ENCODE measurements at regions not wholly inside any gene's neighbourhood (a gene's known extent, or its start where the extent isn't known, plus 50 kb on each side); places are given as distances from the start of the nearest gene placed in this dataset.

GRCh38 chr5:34523387-34523726 is 132.8 kb upstream of the RAI14 start:
- H3K79me2 ChIP-seq (ENCODE audit: insufficient read depth, low read length): no peaks in the 10 kb centered on the region
- H3K36me3 ChIP-seq (ENCODE audit: insufficient read depth, low read length): no peaks in the 10 kb centered on the region
- peaks cover 35% of the 10 kb centered on the region for H3K4me1 ChIP-seq (ENCODE audit: insufficient read depth, low read length)
- DNase-seq (ENCODE audit: insufficient read length, low spot score, missing footprints): no peak
- no peaks in the 10 kb centered on the region for H3K9me3 ChIP-seq (ENCODE audit: low read depth, low read length)
- H3K27ac ChIP-seq (ENCODE audit: low read depth, low read length): peak overlapping the region; percentile 68
- no peaks in the 10 kb centered on the region for H4K20me1 ChIP-seq (ENCODE audit: insufficient read depth, low read length)
- no peaks in the 10 kb centered on the region for H3K27me3 ChIP-seq (ENCODE audit: insufficient read depth, low read length)
- H2AFZ ChIP-seq (ENCODE audit: low read length): no peak overlapping the region
- no peak overlapping the region for H3K4me3 ChIP-seq (ENCODE audit: insufficient read depth, low read length)
- peak overlapping the region; percentile 35 for H3K4me2 ChIP-seq (ENCODE audit: insufficient read depth, low read length)
- TF ChIP-seq CTCF (IDR thresholded peaks at IDR 0.05; ENCODE audit: extremely low read depth, low read depth, low read length): no peak

GRCh38 chr5:34524123-34524522 is 132.0 kb upstream of the RAI14 start:
- H4K20me1 ChIP-seq (ENCODE audit: insufficient read depth, low read length): no peaks in the 10 kb centered on the region
- H3K27ac ChIP-seq (ENCODE audit: low read depth, low read length): peak overlapping the region; percentile 68
- peak; percentile 93 for DNase-seq (ENCODE audit: insufficient read length, low spot score, missing footprints)
- no peaks in the 10 kb centered on the region for H3K9me3 ChIP-seq (ENCODE audit: low read depth, low read length)
- H3K36me3 ChIP-seq (ENCODE audit: insufficient read depth, low read length): no peaks in the 10 kb centered on the region
- H3K27me3 ChIP-seq (ENCODE audit: insufficient read depth, low read length): no peaks in the 10 kb centered on the region
- peaks cover 34% of the 10 kb centered on the region for H3K4me1 ChIP-seq (ENCODE audit: insufficient read depth, low read length)
- no peak overlapping the region for H2AFZ ChIP-seq (ENCODE audit: low read length)
- no peak overlapping the region for H3K4me3 ChIP-seq (ENCODE audit: insufficient read depth, low read length)
- no peak for TF ChIP-seq CTCF (IDR thresholded peaks at IDR 0.05; ENCODE audit: extremely low read depth, low read depth, low read length)
- H3K79me2 ChIP-seq (ENCODE audit: insufficient read depth, low read length): no peaks in the 10 kb centered on the region
- peak overlapping the region; percentile 35 for H3K4me2 ChIP-seq (ENCODE audit: insufficient read depth, low read length)

GRCh38 chr5:34525761-34526160 is 130.4 kb upstream of the RAI14 start:
- no peak overlapping the region for H3K4me3 ChIP-seq (ENCODE audit: insufficient read depth, low read length)
- H2AFZ ChIP-seq (ENCODE audit: low read length): no peak overlapping the region
- no peaks in the 10 kb centered on the region for H3K79me2 ChIP-seq (ENCODE audit: insufficient read depth, low read length)
- no peaks in the 10 kb centered on the region for H3K27me3 ChIP-seq (ENCODE audit: insufficient read depth, low read length)
- no peaks in the 10 kb centered on the region for H3K36me3 ChIP-seq (ENCODE audit: insufficient read depth, low read length)
- H3K4me2 ChIP-seq (ENCODE audit: insufficient read depth, low read length): no peak overlapping the region
- no peak for TF ChIP-seq CTCF (IDR thresholded peaks at IDR 0.05; ENCODE audit: extremely low read depth, low read depth, low read length)
- no peak overlapping the region for H3K27ac ChIP-seq (ENCODE audit: low read depth, low read length)
- H3K4me1 ChIP-seq (ENCODE audit: insufficient read depth, low read length): peaks cover 30% of the 10 kb centered on the region
- no peak for DNase-seq (ENCODE audit: insufficient read length, low spot score, missing footprints)
- H3K9me3 ChIP-seq (ENCODE audit: low read depth, low read length): no peaks in the 10 kb centered on the region
- no peaks in the 10 kb centered on the region for H4K20me1 ChIP-seq (ENCODE audit: insufficient read depth, low read length)

- TF ChIP-seq CTCF (IDR thresholded peaks at IDR 0.05; ENCODE audit: extremely low read depth, low read depth, low read length): no peak
- Histone ChIP-seq H4K20me1 (ENCODE audit: insufficient read depth, low read length) (no peaks in the 10 kb centered on the region), H3K36me3 (ENCODE audit: insufficient read depth, low read length) (no peaks in the 10 kb centered on the region), H3K27ac (ENCODE audit: low read depth, low read length) (no peak overlapping the region), H3K9me3 (ENCODE audit: low read depth, low read length) (no peaks in the 10 kb centered on the region), H3K27me3 (ENCODE audit: insufficient read depth, low read length) (no peaks in the 10 kb centered on the region), H3K4me2 (ENCODE audit: insufficient read depth, low read length) (no peak overlapping the region), H3K4me3 (ENCODE audit: insufficient read depth, low read length) (no peak overlapping the region), H3K4me1 (ENCODE audit: insufficient read depth, low read length) (peaks cover 33% of the 10 kb centered on the region), H2AFZ (ENCODE audit: low read length) (no peak overlapping the region), H3K79me2 (ENCODE audit: insufficient read depth, low read length) (no peaks in the 10 kb centered on the region)
- no peak for DNase-seq (ENCODE audit: insufficient read length, low spot score, missing footprints)
Measured at GRCh38 chr5:34526682-34527305, 129.3 kb upstream of the RAI14 start.

Measured in osteoblast (primary cell).